BE2C (cell line): ENCODE measurements at regions not wholly inside any gene's neighbourhood (a gene's known extent, or its start where the extent isn't known, plus 50 kb on each side); places are given as distances from the start of the nearest gene placed in this dataset.
"Not testable (repeated sequence)": the region's sequence is repeated elsewhere in the genome, so short reads cannot be mapped to it uniquely, and the experiment has no call there.

Source experiments
- DNase-seq: peaks from one replicate; pipeline ENCODE4 v3.0.0-alpha.2; 2020
- H3K27me3 ChIP-seq: fragments of 250-450 bp; sonication (Bioruptor Pico); 2 replicates; pipeline ENCODE4 v1.5.1; 2020; ENCODE audit warnings: mild to moderate bottlenecking
- H3K36me3 ChIP-seq: fragments of 250-450 bp; sonication (Bioruptor Pico); 2 replicates; pipeline ENCODE4 v1.5.1; 2020; ENCODE audit warnings: mild to moderate bottlenecking
- H3K4me1 ChIP-seq: fragments of 250-450 bp; sonication (Bioruptor Pico); 2 replicates; pipeline ENCODE4 v1.5.1; 2020
- H3K4me3 ChIP-seq: 2 replicates; pipeline ENCODE4 v1.5.1; 2011; ENCODE audit warnings: low read depth, low read length
- H3K9me3 ChIP-seq: fragments of 250-450 bp; sonication (Bioruptor Pico); 2 replicates; pipeline ENCODE4 v1.5.1; 2020
- TF ChIP-seq, protein P1 (sequence below): IDR thresholded peaks from 2 replicates; pipeline ENCODE4 v1.5.1; 2012; ENCODE audit warnings: mild to moderate bottlenecking, low read depth, low read length

DNA sequence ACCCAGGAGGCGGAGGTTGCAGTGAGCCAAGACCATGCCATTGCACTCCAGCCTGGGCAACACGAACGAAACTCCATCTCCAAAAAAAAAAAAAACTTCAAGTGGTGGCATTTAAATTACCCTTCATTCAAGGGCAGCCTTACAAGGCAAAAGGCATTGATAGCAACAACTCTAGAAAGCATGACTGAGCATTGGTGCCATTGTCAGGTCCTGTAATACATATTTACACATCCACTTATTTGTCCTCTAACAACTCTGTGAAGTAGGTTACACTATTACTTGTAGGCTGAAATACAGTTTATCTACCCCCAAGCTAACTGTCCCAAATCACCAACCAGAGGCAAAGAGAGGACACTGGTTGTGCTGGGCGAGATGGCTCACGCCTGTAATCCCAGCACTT, 52.7 kb upstream of the LARP1 start:
- Histone ChIP-seq H3K27me3 (no peaks in the 10 kb centered on the region), H3K36me3 (no peaks in the 10 kb centered on the region), H3K9me3 (no peaks in the 10 kb centered on the region), H3K4me3 (no peak overlapping the region), H3K4me1 (0 out of 2 replicates have a peak, but pooled peaks cover 3% of the 10 kb centered on the region)
- DNase-seq, result no peak
- TF ChIP-seq, protein P1, sequence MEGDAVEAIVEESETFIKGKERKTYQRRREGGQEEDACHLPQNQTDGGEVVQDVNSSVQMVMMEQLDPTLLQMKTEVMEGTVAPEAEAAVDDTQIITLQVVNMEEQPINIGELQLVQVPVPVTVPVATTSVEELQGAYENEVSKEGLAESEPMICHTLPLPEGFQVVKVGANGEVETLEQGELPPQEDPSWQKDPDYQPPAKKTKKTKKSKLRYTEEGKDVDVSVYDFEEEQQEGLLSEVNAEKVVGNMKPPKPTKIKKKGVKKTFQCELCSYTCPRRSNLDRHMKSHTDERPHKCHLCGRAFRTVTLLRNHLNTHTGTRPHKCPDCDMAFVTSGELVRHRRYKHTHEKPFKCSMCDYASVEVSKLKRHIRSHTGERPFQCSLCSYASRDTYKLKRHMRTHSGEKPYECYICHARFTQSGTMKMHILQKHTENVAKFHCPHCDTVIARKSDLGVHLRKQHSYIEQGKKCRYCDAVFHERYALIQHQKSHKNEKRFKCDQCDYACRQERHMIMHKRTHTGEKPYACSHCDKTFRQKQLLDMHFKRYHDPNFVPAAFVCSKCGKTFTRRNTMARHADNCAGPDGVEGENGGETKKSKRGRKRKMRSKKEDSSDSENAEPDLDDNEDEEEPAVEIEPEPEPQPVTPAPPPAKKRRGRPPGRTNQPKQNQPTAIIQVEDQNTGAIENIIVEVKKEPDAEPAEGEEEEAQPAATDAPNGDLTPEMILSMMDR, result no peak

DNA sequence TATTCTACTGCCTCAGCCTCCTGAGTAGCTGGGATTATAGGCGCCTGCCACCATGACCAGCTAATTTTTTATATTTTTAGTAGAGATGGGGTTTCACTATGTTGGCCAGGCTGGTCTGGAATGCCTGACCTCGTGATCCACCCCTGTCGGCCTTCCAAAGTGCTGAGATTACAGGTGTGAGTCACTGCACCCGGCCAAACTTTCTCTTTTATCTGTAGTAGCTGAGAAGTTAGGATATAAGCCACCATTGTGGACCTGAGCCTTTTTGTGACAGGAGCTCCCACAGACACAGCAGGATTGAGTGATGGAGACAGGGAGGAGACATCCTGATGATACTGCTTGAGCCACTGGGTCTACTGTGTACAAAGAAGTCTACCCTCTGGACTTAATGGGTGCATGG, 53.5 kb upstream of the LARP1 start:
- H3K36me3 ChIP-seq, DNase-seq, H3K9me3 ChIP-seq, H3K27me3 ChIP-seq, H3K4me1 ChIP-seq, H3K4me3 ChIP-seq: not testable (repeated sequence)

DNA sequence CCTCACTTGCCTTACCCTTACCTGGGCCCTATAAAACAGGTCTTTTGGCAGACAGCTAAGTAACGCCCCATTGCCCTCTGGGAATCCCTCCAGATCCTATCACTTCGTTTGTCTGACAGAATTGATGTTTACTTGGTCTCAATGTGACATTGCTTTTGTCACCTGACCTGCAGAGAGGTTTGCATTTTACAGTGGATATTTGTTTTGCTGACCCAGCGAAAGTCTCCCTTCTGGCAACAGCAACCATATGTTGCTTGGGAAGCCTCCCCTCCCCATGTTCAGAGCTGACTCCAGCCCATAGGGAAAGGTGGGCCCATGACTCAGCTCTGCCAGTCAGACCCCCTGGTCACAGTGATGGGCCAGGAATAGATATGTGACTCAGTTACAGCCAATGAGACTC, 54.0 kb upstream of the LARP1 start:
- no peak for DNase-seq
- H3K36me3 ChIP-seq, result no peaks in the 10 kb centered on the region
- no peak overlapping the region for H3K4me3 ChIP-seq
- H3K27me3 ChIP-seq, result no peaks in the 10 kb centered on the region
- H3K9me3 ChIP-seq, result no peaks in the 10 kb centered on the region
- TF ChIP-seq, protein P1, result no peak
- H3K4me1 ChIP-seq, result peaks cover 3% of the 10 kb centered on the region; the same call in 1 of the 2 replicates

DNA sequence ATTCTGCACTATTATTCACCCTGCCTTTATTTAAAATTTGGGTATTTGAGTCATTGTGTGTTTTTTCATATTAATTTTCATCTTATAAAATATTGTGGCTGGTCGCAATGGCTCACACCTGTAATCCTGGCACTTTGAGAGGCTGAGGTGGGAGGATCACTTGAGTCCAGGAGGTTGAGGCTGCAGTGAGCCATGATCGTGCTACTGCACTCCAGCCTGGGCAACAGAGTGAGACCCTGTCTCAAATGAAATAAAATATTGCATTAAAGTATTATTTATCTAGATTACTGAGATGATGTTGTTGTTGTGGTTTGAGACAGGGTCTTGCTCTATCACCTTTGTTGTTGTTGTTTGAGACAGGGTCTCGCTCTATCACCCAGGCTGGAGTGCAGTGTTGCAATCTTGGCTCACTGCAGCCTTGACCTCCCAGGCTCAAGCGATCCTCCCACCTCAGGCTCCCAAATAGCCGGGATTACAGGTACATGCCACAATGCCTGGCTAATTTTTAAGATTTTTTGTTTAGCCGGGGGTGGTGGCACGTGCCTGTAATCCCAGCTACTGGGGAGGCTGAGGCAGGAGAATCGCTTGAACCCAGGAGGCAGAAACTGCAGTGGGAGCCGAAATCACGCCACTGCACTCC, 54.8 kb upstream of the LARP1 start:
- not testable (repeated sequence) for H3K9me3 ChIP-seq, H3K36me3 ChIP-seq, DNase-seq, H3K4me1 ChIP-seq, H3K27me3 ChIP-seq, H3K4me3 ChIP-seq

DNA sequence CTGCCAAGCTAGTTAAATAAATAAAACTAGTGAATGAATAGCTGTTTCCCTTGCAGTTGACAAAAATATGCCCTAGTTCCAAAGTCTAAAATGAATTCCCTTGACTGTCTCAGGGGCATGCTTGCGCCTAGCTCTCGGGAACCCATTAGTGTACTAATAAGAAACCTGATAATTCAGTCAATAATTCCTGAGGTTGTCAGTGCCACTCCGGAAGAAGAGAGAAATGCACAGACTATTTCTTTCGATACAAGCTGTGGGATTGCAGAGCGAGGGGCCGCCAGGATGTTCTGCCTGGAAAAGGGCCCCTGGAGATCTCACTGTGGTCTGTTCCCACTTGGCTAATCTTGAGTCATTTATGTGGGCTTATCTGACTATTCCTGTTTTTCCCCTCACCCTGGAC, 56.4 kb upstream of the LARP1 start:
- TF ChIP-seq, protein P1, result no peak
- peak; percentile 53 for DNase-seq
- no peaks in the 10 kb centered on the region for H3K9me3 ChIP-seq
- no peaks in the 10 kb centered on the region for H3K27me3 ChIP-seq
- H3K4me1 ChIP-seq, result peaks cover 3% of the 10 kb centered on the region; the same call in 1 of the 2 replicates
- peak overlapping the region; percentile 25 for H3K4me3 ChIP-seq
- no peaks in the 10 kb centered on the region for H3K36me3 ChIP-seq

DNA sequence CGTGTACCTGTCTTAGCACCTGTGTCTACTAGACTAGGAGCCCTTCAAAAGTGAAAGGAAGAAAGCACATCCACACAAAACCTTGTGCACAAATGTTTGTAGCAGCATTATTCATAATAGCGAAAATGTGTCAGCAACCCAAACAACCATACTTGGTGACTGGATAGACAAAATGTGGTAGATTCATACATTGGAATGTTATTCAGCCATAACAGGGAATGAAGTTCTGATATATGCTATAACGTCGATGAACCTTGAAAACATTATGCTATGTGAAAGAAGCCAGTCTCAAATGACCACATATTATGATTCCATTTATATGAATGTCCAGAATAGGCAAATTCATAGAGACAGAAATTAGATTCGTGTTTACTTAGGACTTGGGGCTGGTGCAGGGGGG, 57.8 kb upstream of the LARP1 start:
- Histone ChIP-seq H3K27me3 (no peaks in the 10 kb centered on the region), H3K9me3 (no peaks in the 10 kb centered on the region; the same call in 1 of the 2 replicates), H3K4me1 (peaks cover 3% of the 10 kb centered on the region; the same call in 1 of the 2 replicates), H3K36me3 (no peaks in the 10 kb centered on the region), H3K4me3 (no peak overlapping the region)
- TF ChIP-seq, protein P1, result no peak
- no peak for DNase-seq

DNA sequence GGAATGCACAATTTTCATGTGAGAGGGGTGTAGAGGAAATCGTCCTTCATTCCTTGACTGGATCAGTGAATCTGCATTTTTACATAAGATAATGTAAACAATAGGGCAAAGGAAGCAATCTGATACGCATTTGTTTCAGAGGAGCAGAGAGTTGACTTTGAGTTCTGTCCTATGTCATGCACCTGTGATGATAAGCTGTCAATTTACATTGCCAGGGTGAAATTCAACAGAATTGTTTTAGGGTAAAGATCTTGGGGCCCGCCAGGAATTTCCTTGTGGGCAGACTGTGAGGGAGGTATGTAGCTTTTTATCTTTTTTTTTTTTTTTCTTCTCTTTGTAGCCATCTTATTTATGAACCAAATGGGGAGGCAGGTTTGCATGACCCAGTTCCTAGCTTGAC, 58.3 kb upstream of the LARP1 start:
- Histone ChIP-seq H3K4me1 (peaks cover 3% of the 10 kb centered on the region; the same call in 1 of the 2 replicates), H3K36me3 (no peaks in the 10 kb centered on the region), H3K27me3 (no peaks in the 10 kb centered on the region), H3K4me3 (no peak overlapping the region), H3K9me3 (no peaks in the 10 kb centered on the region; the same call in 1 of the 2 replicates)
- DNase-seq, result no peak
- TF ChIP-seq, protein P1, result no peak
